Neural cell (in vitro differentiated cells): ENCODE measurements at regions not wholly inside any gene's neighbourhood (a gene's known extent, or its start where the extent isn't known, plus 50 kb on each side); places are given as distances from the start of the nearest gene placed in this dataset.

Source experiments
- H2AFZ ChIP-seq: fragments of 200-600, 300-800 bp; sonication (generic), shearing (Covaris generic); 2 replicates; pipeline ENCODE4 v1.6.0; 2014; ENCODE audit warnings: low read depth, mild to moderate bottlenecking, antibody characterized with exemption, low read length, moderate library complexity
- H3F3A ChIP-seq: fragments of 200-600 bp; shearing (Covaris generic); 2 replicates; pipeline ENCODE4 v1.6.1; 2016; ENCODE audit warnings: mild to moderate bottlenecking, moderate library complexity, mixed read lengths, antibody characterized with exemption, low read length; ENCODE audit not compliant: insufficient read depth, poor library complexity, severe bottlenecking
- H3K27ac ChIP-seq: fragments of 200-600, 300-800 bp; sonication (generic), shearing (Covaris generic); 2 replicates; pipeline ENCODE4 v1.5.1; 2014; ENCODE audit warnings: mild to moderate bottlenecking, low read length, moderate library complexity
- H3K27me3 ChIP-seq: fragments of 300-800, 200-600 bp; sonication (generic), shearing (Covaris generic); 2 replicates; pipeline ENCODE4 v1.6.0; 2014; ENCODE audit warnings: mild to moderate bottlenecking, low read depth, low read length, moderate library complexity; ENCODE audit not compliant: insufficient read depth
- H3K36me3 ChIP-seq: fragments of 300-800, 200-600 bp; sonication (generic), shearing (Covaris generic); 2 replicates; pipeline ENCODE4 v1.5.1; 2014; ENCODE audit warnings: mild to moderate bottlenecking, antibody characterized with exemption, low read length, moderate library complexity; ENCODE audit not compliant: insufficient read depth
- H3K4me2 ChIP-seq: fragments of 300-800, 200-600 bp; sonication (generic), shearing (Covaris generic); 2 replicates; pipeline ENCODE4 v1.6.0; 2014; ENCODE audit warnings: mild to moderate bottlenecking, low read length
- H3K4me3 ChIP-seq: fragments of 300-800, 200-600 bp; sonication (generic), shearing (Covaris generic); 2 replicates; pipeline ENCODE4 v1.5.1; 2014; ENCODE audit warnings: mild to moderate bottlenecking, low read length, moderate library complexity
- H3K79me2 ChIP-seq: fragments of 200-600 bp; shearing (Covaris generic); replicated peaks from 2 replicates; pipeline ENCODE4 v1.6.0; 2014; ENCODE audit warnings: mild to moderate bottlenecking, low read length, moderate library complexity; ENCODE audit not compliant: insufficient read depth
- H3K9ac ChIP-seq: fragments of 300-800, 200-600 bp; sonication (generic), shearing (Covaris generic); 2 replicates; pipeline ENCODE4 v1.6.1; 2016; ENCODE audit warnings: mild to moderate bottlenecking, low read length, mixed read lengths
- H3K9me2 ChIP-seq: fragments of 200-600 bp; shearing (Covaris generic); 2 replicates; pipeline ENCODE4 v1.6.1; 2016; ENCODE audit warnings: mild to moderate bottlenecking, low read length, mixed read lengths; ENCODE audit not compliant: insufficient read depth
- H3K9me3 ChIP-seq: fragments of 200-600, 300-800 bp; sonication (generic), shearing (Covaris generic); 2 replicates; pipeline ENCODE4 v1.6.1; 2016; ENCODE audit warnings: mild to moderate bottlenecking, mixed run types, low read length, moderate library complexity, mixed read lengths
- H4K20me1 ChIP-seq: fragments of 200-600 bp; shearing (Covaris generic); 2 replicates; pipeline ENCODE4 v1.6.1; 2016; ENCODE audit warnings: mild to moderate bottlenecking, mixed run types; ENCODE audit not compliant: insufficient read depth
- EP300 ChIP-seq: fragments of 450-650 bp; conservative IDR thresholded peaks from 2 replicates; pipeline ENCODE4 v1.6.1; 2014; ENCODE audit warnings: antibody characterized with exemption, mild to moderate bottlenecking, moderate library complexity; ENCODE audit not compliant: poor library complexity, severe bottlenecking
- EZH2 ChIP-seq: fragments of 200-600, 300-800 bp; shearing (Covaris generic), sonication (generic); IDR thresholded peaks from 2 replicates; pipeline ENCODE4 v1.6.1; 2014; ENCODE audit warnings: antibody characterized with exemption, low read length, borderline replicate concordance, mild to moderate bottlenecking; ENCODE audit not compliant: insufficient read depth, poor library complexity, severe bottlenecking
- MXI1 ChIP-seq: fragments of 450-650 bp; conservative IDR thresholded peaks from 2 replicates; pipeline ENCODE4 v1.6.1; 2014; ENCODE audit warnings: antibody characterized with exemption, mild to moderate bottlenecking; ENCODE audit not compliant: poor library complexity, severe bottlenecking
- POLR2AphosphoS5 ChIP-seq: IDR thresholded peaks from 2 replicates; pipeline ENCODE4 v1.6.1; 2012
- RAD21 ChIP-seq: fragments of 450-650 bp; conservative IDR thresholded peaks from 2 replicates; pipeline ENCODE4 v1.6.1; 2014; ENCODE audit warnings: antibody characterized with exemption, mild to moderate bottlenecking, moderate library complexity
- SMC3 ChIP-seq: fragments of 450-650 bp; conservative IDR thresholded peaks from 2 replicates; pipeline ENCODE4 v1.6.1; 2014; ENCODE audit warnings: antibody characterized with exemption, mild to moderate bottlenecking, moderate library complexity; ENCODE audit not compliant: poor library complexity
- TAF1 ChIP-seq: IDR thresholded peaks from 2 replicates; pipeline ENCODE4 v1.6.1; 2012; ENCODE audit warnings: low read depth
- TF ChIP-seq, protein P1 (sequence below): IDR thresholded peaks from 2 replicates; pipeline ENCODE4 v1.6.1; 2012; ENCODE audit warnings: borderline replicate concordance
- TF ChIP-seq, protein P2 (sequence below): fragments of 450-650 bp; IDR thresholded peaks from 2 replicates; pipeline ENCODE4 v1.5.1; 2014; ENCODE audit warnings: antibody characterized with exemption, mild to moderate bottlenecking, moderate library complexity; ENCODE audit not compliant: poor library complexity, severe bottlenecking

DNA sequence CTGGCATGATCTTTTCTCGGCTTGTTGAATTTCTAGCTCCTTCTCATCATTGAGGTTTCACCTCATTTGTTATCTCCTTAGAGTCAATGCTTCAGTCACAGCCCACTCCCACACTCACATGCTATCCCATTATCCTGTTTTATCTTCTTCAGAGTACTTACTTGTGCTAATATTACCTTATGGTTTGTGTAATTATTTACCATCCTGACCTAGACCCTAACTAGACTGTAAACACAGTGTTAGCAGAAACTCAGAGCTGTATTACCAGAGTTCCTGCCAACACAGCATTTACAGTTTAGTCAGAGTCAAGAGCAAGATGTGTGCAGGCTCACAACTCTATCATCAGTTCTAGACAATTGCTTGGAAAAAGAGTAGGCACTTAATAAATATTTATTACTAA is 144.7 kb downstream of the OTOL1 start:
- H3K9ac ChIP-seq, result no peak overlapping the region
- no peak overlapping the region for H3K4me2 ChIP-seq
- no peaks in the 10 kb centered on the region for H3K36me3 ChIP-seq
- H3K27me3 ChIP-seq, result no peaks in the 10 kb centered on the region
- H3K9me2 ChIP-seq, result no peaks in the 10 kb centered on the region
- no peaks in the 10 kb centered on the region for H3F3A ChIP-seq
- no peak for TF ChIP-seq MXI1
- TF ChIP-seq EZH2, result no peak
- no peak for TF ChIP-seq TAF1
- TF ChIP-seq, protein P1, sequence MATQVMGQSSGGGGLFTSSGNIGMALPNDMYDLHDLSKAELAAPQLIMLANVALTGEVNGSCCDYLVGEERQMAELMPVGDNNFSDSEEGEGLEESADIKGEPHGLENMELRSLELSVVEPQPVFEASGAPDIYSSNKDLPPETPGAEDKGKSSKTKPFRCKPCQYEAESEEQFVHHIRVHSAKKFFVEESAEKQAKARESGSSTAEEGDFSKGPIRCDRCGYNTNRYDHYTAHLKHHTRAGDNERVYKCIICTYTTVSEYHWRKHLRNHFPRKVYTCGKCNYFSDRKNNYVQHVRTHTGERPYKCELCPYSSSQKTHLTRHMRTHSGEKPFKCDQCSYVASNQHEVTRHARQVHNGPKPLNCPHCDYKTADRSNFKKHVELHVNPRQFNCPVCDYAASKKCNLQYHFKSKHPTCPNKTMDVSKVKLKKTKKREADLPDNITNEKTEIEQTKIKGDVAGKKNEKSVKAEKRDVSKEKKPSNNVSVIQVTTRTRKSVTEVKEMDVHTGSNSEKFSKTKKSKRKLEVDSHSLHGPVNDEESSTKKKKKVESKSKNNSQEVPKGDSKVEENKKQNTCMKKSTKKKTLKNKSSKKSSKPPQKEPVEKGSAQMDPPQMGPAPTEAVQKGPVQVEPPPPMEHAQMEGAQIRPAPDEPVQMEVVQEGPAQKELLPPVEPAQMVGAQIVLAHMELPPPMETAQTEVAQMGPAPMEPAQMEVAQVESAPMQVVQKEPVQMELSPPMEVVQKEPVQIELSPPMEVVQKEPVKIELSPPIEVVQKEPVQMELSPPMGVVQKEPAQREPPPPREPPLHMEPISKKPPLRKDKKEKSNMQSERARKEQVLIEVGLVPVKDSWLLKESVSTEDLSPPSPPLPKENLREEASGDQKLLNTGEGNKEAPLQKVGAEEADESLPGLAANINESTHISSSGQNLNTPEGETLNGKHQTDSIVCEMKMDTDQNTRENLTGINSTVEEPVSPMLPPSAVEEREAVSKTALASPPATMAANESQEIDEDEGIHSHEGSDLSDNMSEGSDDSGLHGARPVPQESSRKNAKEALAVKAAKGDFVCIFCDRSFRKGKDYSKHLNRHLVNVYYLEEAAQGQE, result no peak
- TF ChIP-seq, protein P2, sequence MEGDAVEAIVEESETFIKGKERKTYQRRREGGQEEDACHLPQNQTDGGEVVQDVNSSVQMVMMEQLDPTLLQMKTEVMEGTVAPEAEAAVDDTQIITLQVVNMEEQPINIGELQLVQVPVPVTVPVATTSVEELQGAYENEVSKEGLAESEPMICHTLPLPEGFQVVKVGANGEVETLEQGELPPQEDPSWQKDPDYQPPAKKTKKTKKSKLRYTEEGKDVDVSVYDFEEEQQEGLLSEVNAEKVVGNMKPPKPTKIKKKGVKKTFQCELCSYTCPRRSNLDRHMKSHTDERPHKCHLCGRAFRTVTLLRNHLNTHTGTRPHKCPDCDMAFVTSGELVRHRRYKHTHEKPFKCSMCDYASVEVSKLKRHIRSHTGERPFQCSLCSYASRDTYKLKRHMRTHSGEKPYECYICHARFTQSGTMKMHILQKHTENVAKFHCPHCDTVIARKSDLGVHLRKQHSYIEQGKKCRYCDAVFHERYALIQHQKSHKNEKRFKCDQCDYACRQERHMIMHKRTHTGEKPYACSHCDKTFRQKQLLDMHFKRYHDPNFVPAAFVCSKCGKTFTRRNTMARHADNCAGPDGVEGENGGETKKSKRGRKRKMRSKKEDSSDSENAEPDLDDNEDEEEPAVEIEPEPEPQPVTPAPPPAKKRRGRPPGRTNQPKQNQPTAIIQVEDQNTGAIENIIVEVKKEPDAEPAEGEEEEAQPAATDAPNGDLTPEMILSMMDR, result no peak
- TF ChIP-seq RAD21, result no peak
- TF ChIP-seq SMC3, result no peak
- TF ChIP-seq POLR2AphosphoS5, result no peak
- no peak for TF ChIP-seq EP300
- H3K79me2 ChIP-seq, result no peaks in the 10 kb centered on the region
- H3K9me3 ChIP-seq, result no peaks in the 10 kb centered on the region
- no peak overlapping the region for H3K4me3 ChIP-seq
- no peak overlapping the region for H3K27ac ChIP-seq
- H2AFZ ChIP-seq, result no peak overlapping the region
- no peaks in the 10 kb centered on the region for H4K20me1 ChIP-seq

DNA sequence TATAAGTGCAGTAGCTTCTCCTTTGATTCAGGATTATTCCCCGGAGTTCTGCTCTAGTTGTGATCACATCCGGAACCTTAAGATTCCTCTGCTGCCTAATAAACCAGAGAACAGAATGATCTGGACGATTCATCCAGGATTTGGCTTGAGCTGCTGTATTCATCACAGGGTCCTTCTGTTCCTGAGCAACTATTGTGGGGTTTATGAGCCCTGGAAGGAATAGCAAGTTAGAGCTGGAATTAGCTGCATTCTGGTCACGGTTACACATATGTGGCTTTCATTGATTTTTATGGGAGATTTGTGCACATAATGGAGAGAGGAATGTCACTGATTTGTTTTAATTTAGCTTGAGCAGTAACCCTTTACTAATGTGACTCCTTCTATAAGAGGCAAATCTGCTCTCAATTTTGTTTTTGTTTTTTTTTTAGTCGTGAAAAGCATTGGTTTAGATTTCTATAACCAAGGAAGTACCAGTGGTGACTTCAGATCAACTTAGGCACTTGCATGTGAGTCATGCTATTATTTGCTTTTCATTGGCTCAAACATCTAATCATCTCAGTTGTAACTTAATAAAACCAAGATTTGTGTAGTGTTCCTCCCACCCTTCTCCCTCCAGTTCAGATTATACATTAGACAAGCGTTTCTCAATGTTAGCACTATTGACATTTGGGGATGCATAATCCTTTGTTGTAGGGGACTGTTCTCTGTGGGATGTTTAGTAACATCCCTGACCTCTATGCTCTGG is 148.5 kb downstream of the OTOL1 start:
- Histone ChIP-seq H3F3A (no peaks in the 10 kb centered on the region), H3K27me3 (no peaks in the 10 kb centered on the region), H3K9me3 (no peaks in the 10 kb centered on the region), H2AFZ (no peak overlapping the region), H3K9ac (no peak overlapping the region), H3K36me3 (no peaks in the 10 kb centered on the region), H3K9me2 (no peaks in the 10 kb centered on the region), H3K4me3 (no peak overlapping the region), H3K27ac (no peak overlapping the region), H3K4me2 (no peak overlapping the region), H3K79me2 (no peaks in the 10 kb centered on the region), H4K20me1 (no peaks in the 10 kb centered on the region)
- TF ChIP-seq SMC3 (no peak), POLR2AphosphoS5 (no peak), EZH2 (no peak), RAD21 (no peak), EP300 (no peak), MXI1 (no peak), TAF1 (no peak)
- TF ChIP-seq, protein P1, result no peak
- TF ChIP-seq, protein P2, result no peak
